ENCODE measurements at regions not wholly inside any gene's neighbourhood (a gene's known extent, or its start where the extent isn't known, plus 50 kb on each side); places are given as distances from the start of the nearest gene placed in this dataset.

GRCh38 chr1:82612986-82613385 lies 812.3 kb downstream of the ADGRL2 start:
- no peak for DNase-seq
- H3K36me3 ChIP-seq (ENCODE audit: control insufficient read depth, insufficient read depth, low read length): no peaks in the 10 kb centered on the region
- no CpG with 5 or more reads among the region's 3 CpGs for WGBS (ENCODE audit: insufficient coverage)
- H3K4me3 ChIP-seq (ENCODE audit: low read length): no peak overlapping the region
- H3K27ac ChIP-seq (ENCODE audit: low read length): no peak overlapping the region
- no peaks in the 10 kb centered on the region for H3K27me3 ChIP-seq (ENCODE audit: control insufficient read depth, insufficient read depth, low read length)
- no peaks in the 10 kb centered on the region for H3K9me3 ChIP-seq (replicated peaks; ENCODE audit: control insufficient read depth, low read depth, low read length)
- no peaks in the 10 kb centered on the region for H3K4me1 ChIP-seq (ENCODE audit: control insufficient read depth, insufficient read depth, low read length)

- WGBS (ENCODE audit: insufficient coverage): no CpG with 5 or more reads among the region's 1 CpG
- no peaks in the 10 kb centered on the region for H3K9me3 ChIP-seq (replicated peaks; ENCODE audit: control insufficient read depth, low read depth, low read length)
Observed at GRCh38 chr1:82606546-82606945, 805.8 kb downstream of the ADGRL2 start.

GRCh38 chr1:82604524-82604923 lies 803.8 kb downstream of the ADGRL2 start:
- no CpG with 5 or more reads among the region's 4 CpGs for WGBS (ENCODE audit: insufficient coverage)
- H3K9me3 ChIP-seq (replicated peaks; ENCODE audit: control insufficient read depth, low read depth, low read length): no peaks in the 10 kb centered on the region
- no peaks in the 10 kb centered on the region for H3K27me3 ChIP-seq (ENCODE audit: control insufficient read depth, insufficient read depth, low read length)
- H3K36me3 ChIP-seq (ENCODE audit: control insufficient read depth, insufficient read depth, low read length): no peaks in the 10 kb centered on the region
- H3K27ac ChIP-seq (ENCODE audit: low read length): no peak overlapping the region
- H3K4me1 ChIP-seq (ENCODE audit: control insufficient read depth, insufficient read depth, low read length): no peaks in the 10 kb centered on the region
- no peak for DNase-seq
- H3K4me3 ChIP-seq (ENCODE audit: low read length): no peak overlapping the region

More at GRCh38 chr1:82606546-82606945, 805.8 kb downstream of the ADGRL2 start:
- Histone ChIP-seq H3K27me3 (ENCODE audit: control insufficient read depth, insufficient read depth, low read length) (no peaks in the 10 kb centered on the region), H3K4me3 (ENCODE audit: low read length) (no peak overlapping the region), H3K4me1 (ENCODE audit: control insufficient read depth, insufficient read depth, low read length) (no peaks in the 10 kb centered on the region), H3K27ac (ENCODE audit: low read length) (no peak overlapping the region), H3K36me3 (ENCODE audit: control insufficient read depth, insufficient read depth, low read length) (no peaks in the 10 kb centered on the region)
- DNase-seq: no peak

- H3K4me3 ChIP-seq (ENCODE audit: low read length): no peak overlapping the region
- H3K27me3 ChIP-seq (ENCODE audit: control insufficient read depth, insufficient read depth, low read length): no peaks in the 10 kb centered on the region
Observed at GRCh38 chr1:82600314-82600713, 799.6 kb downstream of the ADGRL2 start.

GRCh38 chr1:82598812-82599211 lies 798.1 kb downstream of the ADGRL2 start:
- H3K9me3 ChIP-seq (replicated peaks; ENCODE audit: control insufficient read depth, low read depth, low read length): no peaks in the 10 kb centered on the region
- no peak for DNase-seq
- no peaks in the 10 kb centered on the region for H3K4me1 ChIP-seq (ENCODE audit: control insufficient read depth, insufficient read depth, low read length)
- H3K27ac ChIP-seq (ENCODE audit: low read length): no peak overlapping the region
- no peaks in the 10 kb centered on the region for H3K27me3 ChIP-seq (ENCODE audit: control insufficient read depth, insufficient read depth, low read length)
- no peaks in the 10 kb centered on the region for H3K36me3 ChIP-seq (ENCODE audit: control insufficient read depth, insufficient read depth, low read length)
- H3K4me3 ChIP-seq (ENCODE audit: low read length): no peak overlapping the region

More at GRCh38 chr1:82600314-82600713, 799.6 kb downstream of the ADGRL2 start:
- Histone ChIP-seq H3K9me3 (replicated peaks; ENCODE audit: control insufficient read depth, low read depth, low read length) (no peaks in the 10 kb centered on the region), H3K36me3 (ENCODE audit: control insufficient read depth, insufficient read depth, low read length) (no peaks in the 10 kb centered on the region), H3K27ac (ENCODE audit: low read length) (no peak overlapping the region), H3K4me1 (ENCODE audit: control insufficient read depth, insufficient read depth, low read length) (no peaks in the 10 kb centered on the region)
- DNase-seq: no peak

- Histone ChIP-seq H3K27me3 (ENCODE audit: control insufficient read depth, insufficient read depth, low read length) (no peaks in the 10 kb centered on the region), H3K4me3 (ENCODE audit: low read length) (no peak overlapping the region), H3K27ac (ENCODE audit: low read length) (no peak overlapping the region), H3K9me3 (replicated peaks; ENCODE audit: control insufficient read depth, low read depth, low read length) (no peaks in the 10 kb centered on the region), H3K4me1 (ENCODE audit: control insufficient read depth, insufficient read depth, low read length) (no peaks in the 10 kb centered on the region), H3K36me3 (ENCODE audit: control insufficient read depth, insufficient read depth, low read length) (no peaks in the 10 kb centered on the region)
- DNase-seq: peak; percentile 24
Observed at GRCh38 chr1:82598337-82598736, 797.6 kb downstream of the ADGRL2 start.

- Histone ChIP-seq H3K27me3 (ENCODE audit: control insufficient read depth, insufficient read depth, low read length) (no peaks in the 10 kb centered on the region), H3K27ac (ENCODE audit: low read length) (no peak overlapping the region), H3K9me3 (replicated peaks; ENCODE audit: control insufficient read depth, low read depth, low read length) (no peaks in the 10 kb centered on the region), H3K4me1 (ENCODE audit: control insufficient read depth, insufficient read depth, low read length) (no peaks in the 10 kb centered on the region), H3K4me3 (ENCODE audit: low read length) (no peak overlapping the region), H3K36me3 (ENCODE audit: control insufficient read depth, insufficient read depth, low read length) (no peaks in the 10 kb centered on the region)
- WGBS (ENCODE audit: insufficient coverage): 25% methylated on average over 1 of the region's 3 CpGs
- peak; percentile 79 for DNase-seq
Observed at GRCh38 chr1:82597649-82598048, 796.9 kb downstream of the ADGRL2 start.

- no peaks in the 10 kb centered on the region for H3K27me3 ChIP-seq (ENCODE audit: control insufficient read depth, insufficient read depth, low read length)
- H3K4me1 ChIP-seq (ENCODE audit: control insufficient read depth, insufficient read depth, low read length): no peaks in the 10 kb centered on the region
- no peak for DNase-seq
- no peaks in the 10 kb centered on the region for H3K36me3 ChIP-seq (ENCODE audit: control insufficient read depth, insufficient read depth, low read length)
- WGBS (ENCODE audit: insufficient coverage): no CpG with 5 or more reads among the region's 1 CpG
- H3K27ac ChIP-seq (ENCODE audit: low read length): no peak overlapping the region
- H3K9me3 ChIP-seq (replicated peaks; ENCODE audit: control insufficient read depth, low read depth, low read length): no peaks in the 10 kb centered on the region
- H3K4me3 ChIP-seq (ENCODE audit: low read length): no peak overlapping the region
Observed at GRCh38 chr1:82597141-82597540, 796.4 kb downstream of the ADGRL2 start.

GRCh38 chr1:82593561-82593960 lies 792.8 kb downstream of the ADGRL2 start:
- WGBS (ENCODE audit: insufficient coverage): 20% methylated on average over 1 of the region's 2 CpGs
- no peaks in the 10 kb centered on the region for H3K27me3 ChIP-seq (ENCODE audit: control insufficient read depth, insufficient read depth, low read length)
- no peaks in the 10 kb centered on the region for H3K4me1 ChIP-seq (ENCODE audit: control insufficient read depth, insufficient read depth, low read length)
- H3K36me3 ChIP-seq (ENCODE audit: control insufficient read depth, insufficient read depth, low read length): no peaks in the 10 kb centered on the region
- H3K4me3 ChIP-seq (ENCODE audit: low read length): no peak overlapping the region
- peak; percentile 54 for DNase-seq
- H3K9me3 ChIP-seq (replicated peaks; ENCODE audit: control insufficient read depth, low read depth, low read length): no peaks in the 10 kb centered on the region
- no peak overlapping the region for H3K27ac ChIP-seq (ENCODE audit: low read length)

GRCh38 chr1:82589588-82589987 lies 788.9 kb downstream of the ADGRL2 start:
- WGBS (ENCODE audit: insufficient coverage): 100% methylated on average over 2 of the region's 5 CpGs

GRCh38 chr1:82587371-82587770 lies 786.6 kb downstream of the ADGRL2 start:
- Histone ChIP-seq H3K4me3 (ENCODE audit: low read length) (no peak overlapping the region), H3K9me3 (replicated peaks; ENCODE audit: control insufficient read depth, low read depth, low read length) (no peaks in the 10 kb centered on the region), H3K4me1 (ENCODE audit: control insufficient read depth, insufficient read depth, low read length) (no peaks in the 10 kb centered on the region), H3K36me3 (ENCODE audit: control insufficient read depth, insufficient read depth, low read length) (no peaks in the 10 kb centered on the region), H3K27ac (ENCODE audit: low read length) (peak overlapping the region; percentile 42), H3K27me3 (ENCODE audit: control insufficient read depth, insufficient read depth, low read length) (no peaks in the 10 kb centered on the region)
- DNase-seq: peak; percentile 80
- WGBS (ENCODE audit: insufficient coverage): no CpG with 5 or more reads among the region's 1 CpG

More at GRCh38 chr1:82589588-82589987, 788.9 kb downstream of the ADGRL2 start:
- Histone ChIP-seq H3K4me3 (ENCODE audit: low read length) (no peak overlapping the region), H3K9me3 (replicated peaks; ENCODE audit: control insufficient read depth, low read depth, low read length) (no peaks in the 10 kb centered on the region), H3K36me3 (ENCODE audit: control insufficient read depth, insufficient read depth, low read length) (no peaks in the 10 kb centered on the region), H3K27ac (ENCODE audit: low read length) (no peak overlapping the region), H3K27me3 (ENCODE audit: control insufficient read depth, insufficient read depth, low read length) (no peaks in the 10 kb centered on the region), H3K4me1 (ENCODE audit: control insufficient read depth, insufficient read depth, low read length) (no peaks in the 10 kb centered on the region)
- DNase-seq: no peak

All from muscle of leg (tissue), 3 donors.